ENCODE measurements at regions not wholly inside any gene's neighbourhood (a gene's known extent, or its start where the extent isn't known, plus 50 kb on each side); places are given as distances from the start of the nearest gene placed in this dataset.
A peak's percentile ranks its signal among the peaks of the same experiment; 100 is the strongest.

DNA sequence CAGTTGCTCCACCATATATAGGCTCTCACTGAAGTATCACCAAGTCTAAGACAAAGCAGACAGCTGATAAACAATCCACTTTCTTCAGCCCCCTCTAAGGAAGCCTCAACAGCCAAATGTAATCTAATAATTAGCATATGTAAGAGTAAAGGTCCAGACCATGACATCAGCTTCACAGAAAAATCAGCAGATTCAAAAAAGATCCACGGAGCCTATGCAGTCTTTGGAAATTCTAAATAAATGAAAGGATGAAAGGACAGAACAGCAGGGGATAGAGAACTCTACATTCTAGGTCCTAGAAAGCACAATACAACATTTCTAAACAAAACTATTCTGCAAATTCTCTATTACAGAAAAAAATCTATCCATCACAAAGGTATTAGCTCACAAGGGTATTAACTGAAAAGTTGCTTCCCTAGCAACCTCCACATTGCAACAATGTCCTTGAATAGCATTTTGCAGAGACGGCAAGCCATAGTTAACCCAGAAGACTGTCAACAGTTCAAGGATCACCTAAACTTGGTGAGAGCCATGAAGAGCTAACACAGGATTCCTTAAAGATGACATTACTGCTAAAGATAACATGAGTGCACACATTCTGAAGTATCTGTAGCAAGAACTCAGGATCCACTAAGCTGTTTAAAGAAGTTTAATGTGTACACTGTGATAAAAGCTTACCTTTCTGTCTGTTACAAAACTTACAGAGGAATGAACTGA is 74.3 kb downstream of the SIPA1L2 start:
- no peak for DNase-seq

GRCh38 chr1:232554409-232554808 is 75.5 kb downstream of the SIPA1L2 start:
- DNase-seq, result no peak

GRCh38 chr1:232553809-232554208 is 76.1 kb downstream of the SIPA1L2 start:
- DNase-seq, result no peak

DNA sequence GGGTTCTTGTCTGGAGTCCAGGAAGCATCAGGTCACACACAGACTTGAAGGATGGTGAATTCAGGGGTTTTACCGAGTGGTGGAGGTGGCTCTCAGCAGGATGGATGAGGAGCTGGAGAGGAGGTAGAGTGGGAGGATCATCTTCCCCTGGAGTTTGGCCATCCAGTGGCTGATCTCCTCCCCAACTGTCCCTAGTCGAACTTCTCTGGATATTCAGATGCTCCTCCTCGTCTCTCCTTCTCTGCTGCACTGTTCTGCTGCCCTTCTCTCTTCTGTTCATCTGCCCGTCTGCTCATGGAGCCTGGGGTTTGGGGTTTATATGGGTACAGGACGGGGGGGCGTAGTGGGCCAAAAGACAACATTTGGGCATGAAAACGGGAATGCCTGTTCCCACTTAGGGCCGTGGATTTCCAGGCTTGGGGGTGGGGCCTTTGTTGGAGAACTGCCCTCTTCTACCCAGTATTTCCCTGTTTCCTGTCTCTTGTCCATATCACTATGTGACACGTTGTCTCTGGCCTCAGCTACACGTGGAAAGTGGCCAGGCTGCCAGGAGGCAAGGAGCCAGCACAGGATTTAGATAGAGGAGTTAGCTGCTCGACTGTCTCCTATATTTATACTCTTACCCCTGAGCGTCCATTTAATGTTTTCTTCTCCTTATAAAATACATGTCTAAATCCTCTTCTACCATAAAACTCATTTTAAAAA is 76.7 kb downstream of the SIPA1L2 start:
- no peak for DNase-seq

DNA sequence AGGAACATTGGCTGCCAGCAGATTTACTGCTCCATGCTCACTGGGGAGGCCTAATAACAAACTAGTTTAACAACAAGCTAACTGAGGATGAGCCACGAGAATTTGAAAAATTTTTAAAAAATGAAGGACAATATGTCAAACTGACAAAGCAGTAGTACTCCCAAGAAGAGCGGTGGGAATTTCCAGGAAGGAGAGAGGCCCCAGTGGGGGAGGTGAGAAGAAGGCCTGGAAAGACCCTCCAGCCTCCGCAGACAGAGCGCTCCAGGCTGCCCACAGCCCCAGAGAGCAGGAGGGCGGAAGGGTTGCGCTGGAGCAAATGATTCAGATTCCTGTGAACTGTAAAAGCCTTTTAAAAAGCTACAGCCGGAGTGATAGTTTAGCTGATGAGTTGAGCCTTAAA is 78.5 kb downstream of the SIPA1L2 start:
- no peak for DNase-seq

DNA sequence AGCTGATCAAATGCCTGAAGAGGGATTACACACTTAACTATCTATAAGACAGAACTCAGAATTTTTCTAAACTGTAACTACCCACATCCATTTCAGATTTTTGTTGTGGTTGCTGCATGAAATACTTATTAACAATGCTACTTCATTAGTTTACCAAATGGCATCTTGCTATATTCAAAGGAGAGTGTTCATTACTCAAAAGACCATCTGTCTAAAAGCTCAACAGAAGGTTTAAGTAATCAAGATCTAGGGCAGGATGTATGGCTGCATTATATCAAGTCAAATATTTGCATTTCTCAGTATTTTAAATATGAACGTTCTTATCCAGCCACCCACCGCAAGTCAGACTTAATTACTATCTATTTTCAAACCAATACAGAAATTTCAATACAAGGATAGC is 79.9 kb downstream of the SIPA1L2 start:
- no peak for DNase-seq

DNA sequence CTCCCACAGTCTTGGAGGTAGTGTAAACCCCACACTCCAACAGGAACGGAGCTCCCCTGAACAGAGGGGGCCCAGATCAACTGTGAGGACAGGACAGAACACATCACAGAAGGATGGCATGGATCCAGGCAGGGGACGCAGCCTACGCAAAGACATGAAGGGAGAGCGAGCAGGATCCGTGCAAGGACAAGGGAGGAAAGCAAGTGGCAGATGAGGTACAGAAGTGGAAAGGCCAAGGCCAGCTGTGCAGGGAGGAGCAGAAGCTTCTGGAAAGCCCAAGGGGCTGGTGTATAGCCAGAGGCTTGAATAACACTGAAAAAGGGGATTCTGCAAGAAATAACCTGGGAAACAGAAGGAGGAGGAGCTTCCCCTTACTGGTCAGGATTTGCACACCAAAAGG is 81.2 kb downstream of the SIPA1L2 start:
- no peak for DNase-seq

GRCh38 chr1:232547938-232548484 is 81.9 kb downstream of the SIPA1L2 start:
- DNase-seq, result no peak

- DNase-seq, result no peak
Observed at GRCh38 chr1:232542633-232543593, 87.0 kb downstream of the SIPA1L2 start.

GRCh38 chr1:232538943-232539302 is 91.0 kb downstream of the SIPA1L2 start:
- no peak for DNase-seq

DNA sequence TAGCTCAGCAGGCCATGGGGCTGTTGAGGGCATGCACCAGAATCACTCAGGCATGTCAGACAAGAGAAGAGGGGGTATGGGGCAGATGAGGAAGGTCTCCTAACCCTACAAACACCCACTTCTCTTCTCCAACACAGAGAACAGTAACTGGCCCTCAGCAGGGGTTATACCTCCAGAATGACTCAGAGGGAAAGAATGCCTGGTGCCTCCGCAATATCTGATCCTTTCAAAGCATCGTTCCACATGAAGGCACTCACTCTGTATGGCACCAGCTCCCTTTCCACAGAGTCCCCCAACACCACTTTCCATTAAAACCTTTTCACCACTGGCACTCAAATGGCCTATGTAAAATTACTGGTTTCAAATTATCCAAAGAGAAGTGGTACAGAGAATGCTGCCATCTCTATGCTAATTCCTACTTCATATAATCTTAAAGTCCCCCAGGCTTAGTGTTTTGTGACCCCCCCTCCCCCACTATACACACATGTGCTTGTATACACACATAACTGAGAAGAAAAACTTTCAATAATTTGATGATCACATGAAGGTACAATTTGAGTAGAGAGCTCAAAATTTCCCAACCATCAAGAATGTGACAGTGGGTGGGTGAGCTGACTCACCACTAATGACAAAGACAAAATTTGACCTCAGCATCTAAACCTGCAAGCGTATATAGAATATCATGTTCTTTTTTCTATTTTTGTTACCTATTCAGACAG is 91.5 kb downstream of the SIPA1L2 start:
- no peak for DNase-seq

DNA sequence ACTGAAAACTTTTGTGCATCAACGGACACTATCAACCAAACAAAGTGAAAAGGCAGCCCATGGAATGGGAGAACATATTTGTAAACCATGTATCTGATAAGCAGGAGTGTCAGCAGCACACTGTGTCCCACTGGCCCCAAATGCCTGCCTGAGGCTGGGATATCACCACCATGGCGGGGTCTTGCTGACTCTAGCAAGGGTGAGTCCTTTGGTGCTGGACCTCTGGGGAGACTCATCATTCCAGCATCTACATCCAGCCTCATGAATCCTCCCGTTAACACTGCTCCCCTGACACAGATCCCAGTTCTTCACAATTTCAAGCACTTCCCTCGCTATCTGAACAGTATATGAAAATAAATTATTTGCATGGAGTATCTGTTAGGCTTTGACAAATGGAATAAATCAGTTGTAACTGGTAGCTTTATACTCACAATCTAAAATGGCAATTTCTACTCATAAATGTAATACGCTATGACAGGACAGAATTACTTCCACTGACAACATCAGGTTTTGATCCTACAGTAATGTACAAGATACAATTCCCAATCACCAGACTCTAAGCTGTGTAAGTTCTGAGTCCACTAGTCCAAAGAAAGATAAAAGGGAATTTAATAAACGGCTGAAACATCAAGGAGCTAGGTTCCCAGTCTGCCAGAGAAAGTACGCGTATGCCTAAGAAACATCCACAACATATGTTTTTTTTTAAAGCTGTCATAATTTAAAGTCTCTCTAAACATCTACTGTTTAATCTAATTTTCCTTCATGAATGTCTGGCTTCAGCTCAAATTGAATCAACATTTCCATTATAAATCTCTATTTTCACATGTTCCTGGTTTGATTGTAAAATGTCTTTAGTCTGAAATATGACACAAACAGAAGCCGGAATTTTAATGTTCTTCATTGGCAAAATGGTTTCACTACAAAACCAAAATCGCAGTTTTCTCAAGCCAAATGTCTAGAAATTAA is 95.1 kb downstream of the SIPA1L2 start:
- no peak for DNase-seq

DNA sequence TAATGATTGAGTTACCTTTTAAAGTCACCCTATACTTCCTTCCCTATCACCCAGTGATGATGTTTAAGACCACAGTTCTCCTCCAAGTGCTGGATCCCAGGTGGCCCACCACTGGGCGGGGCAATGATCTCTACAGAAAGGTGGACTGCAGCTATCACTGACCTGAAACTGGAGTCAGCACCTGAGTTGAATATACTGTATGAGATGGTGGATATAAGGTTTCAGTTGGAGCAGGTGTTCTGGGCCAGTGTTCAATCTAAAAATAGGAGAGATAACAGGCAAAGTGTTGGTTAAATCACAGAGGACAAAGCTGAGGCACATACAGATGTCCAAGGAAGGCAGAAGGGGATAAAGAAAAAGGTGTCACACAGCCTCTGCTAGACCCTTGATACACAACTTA is 96.6 kb downstream of the SIPA1L2 start:
- DNase-seq, result no peak

DNA sequence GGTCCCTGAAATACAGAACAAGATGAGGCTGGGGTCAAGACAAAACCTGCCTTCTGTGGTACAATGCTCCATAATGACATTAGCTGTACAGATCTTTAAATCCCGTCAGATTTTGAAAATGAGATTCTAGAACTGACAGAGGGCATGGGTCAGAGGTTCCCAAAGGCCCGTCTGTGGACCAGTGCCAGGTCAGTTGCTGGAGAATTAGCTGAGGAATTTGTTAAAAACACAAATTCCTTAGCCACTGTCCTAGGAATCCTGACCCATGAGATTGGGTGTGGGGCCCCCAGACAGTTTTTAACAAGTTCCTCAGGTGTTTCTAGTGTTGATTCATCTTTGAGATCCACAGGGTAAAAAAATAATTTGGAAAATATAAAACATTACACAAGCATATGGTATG is 97.0 kb downstream of the SIPA1L2 start:
- no peak for DNase-seq

GRCh38 chr1:232531291-232531690 is 98.6 kb downstream of the SIPA1L2 start:
- DNase-seq, result no peak

- DNase-seq, result no peak
Observed at GRCh38 chr1:232529747-232530146, 100.2 kb downstream of the SIPA1L2 start.

DNA sequence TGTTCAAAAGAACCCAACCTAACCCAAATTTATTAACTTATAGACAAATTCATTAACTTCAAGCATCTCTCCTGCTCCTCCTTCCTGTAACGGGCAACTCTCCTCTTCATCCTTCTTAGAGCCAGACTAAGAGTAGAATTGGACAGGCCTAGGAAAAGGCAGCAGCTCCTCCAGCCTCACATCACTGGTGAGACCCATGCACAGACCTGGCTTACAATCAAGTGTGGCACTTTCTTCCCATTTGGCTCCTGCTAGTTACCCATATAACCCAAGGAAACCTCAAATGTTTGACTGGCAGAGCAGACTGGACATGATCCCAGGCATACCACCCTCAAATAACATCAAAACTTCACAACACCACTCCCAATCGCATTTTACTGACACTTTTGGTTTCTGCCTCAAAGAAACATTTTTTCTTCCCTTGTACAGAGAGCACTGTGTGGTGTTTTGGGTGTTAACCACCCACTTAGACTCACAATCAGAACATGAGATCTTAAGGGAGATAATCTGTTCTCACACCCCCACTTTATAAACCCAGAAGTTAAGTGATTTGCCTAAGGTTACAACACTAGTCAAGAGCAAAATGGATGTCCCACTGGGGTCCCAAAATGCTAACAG is 101.4 kb downstream of the SIPA1L2 start:
- DNase-seq, result peak; percentile 6

DNA sequence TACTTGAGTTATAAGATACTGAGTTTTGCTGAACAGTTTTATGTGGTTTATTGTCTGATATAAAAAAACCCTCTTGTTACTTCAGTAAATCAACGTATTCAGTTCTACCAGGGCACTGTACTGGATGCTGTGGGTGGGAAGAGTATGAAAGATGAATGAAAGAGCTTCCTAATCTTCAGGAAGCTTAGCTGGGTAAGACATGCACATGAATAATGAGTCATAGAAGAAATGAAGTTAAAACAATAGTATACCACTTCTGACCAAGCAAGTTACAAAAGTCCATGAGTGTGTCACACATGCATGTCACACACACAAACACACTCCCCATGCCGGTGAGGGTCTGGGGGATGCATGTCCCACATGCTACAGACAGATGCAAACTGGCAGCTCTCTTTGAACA is 105.9 kb downstream of the SIPA1L2 start:
- no peak for DNase-seq

DNA sequence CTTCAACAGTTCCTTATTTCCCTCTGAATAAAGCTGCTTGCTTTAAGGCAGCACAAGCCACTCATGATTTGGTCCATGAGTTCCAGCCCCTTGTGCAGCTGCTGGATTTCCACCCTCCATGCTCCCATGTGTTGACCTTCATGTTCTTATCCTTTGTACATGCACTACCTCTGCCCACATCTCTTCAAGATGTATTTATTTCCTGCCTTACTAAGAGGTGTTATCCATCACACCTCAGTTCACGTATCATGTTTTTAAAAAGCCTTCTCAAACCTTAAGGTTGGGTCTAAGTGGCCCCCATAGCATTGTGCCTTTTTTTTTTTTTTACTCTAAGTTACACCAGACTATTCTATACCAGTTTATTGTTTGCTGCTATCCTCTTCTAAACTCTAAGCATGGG is 107.7 kb downstream of the SIPA1L2 start:
- DNase-seq, result no peak

GRCh38 chr1:232521660-232522059 is 108.3 kb downstream of the SIPA1L2 start:
- DNase-seq, result no peak

DNA sequence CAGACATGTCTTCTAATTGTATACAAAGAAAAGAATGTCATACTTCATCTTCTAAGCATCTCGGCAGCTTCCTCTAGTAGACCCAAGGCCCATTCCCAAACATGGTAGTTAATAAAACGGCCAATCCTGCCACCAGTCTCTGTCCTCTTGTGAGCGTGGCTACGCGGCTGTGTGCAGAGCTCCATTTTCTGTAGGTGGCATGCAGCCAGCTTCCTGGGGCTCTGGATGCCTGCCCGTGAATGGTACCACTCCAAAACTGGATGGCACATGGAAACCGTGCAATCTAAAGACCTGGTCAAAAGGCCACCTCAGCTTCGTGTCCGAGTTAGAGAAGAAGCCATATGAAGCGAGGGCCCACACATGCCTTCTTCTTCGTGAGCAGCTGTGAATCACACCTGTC is 110.7 kb downstream of the SIPA1L2 start:
- no peak for DNase-seq
